GM23248 (cell line): ENCODE measurements at regions not wholly inside any gene's neighbourhood (a gene's known extent, or its start where the extent isn't known, plus 50 kb on each side); places are given as distances from the start of the nearest gene placed in this dataset.

Experiments used
- EZH2 ChIP-seq: fragments of 200-600 bp; sonication (generic); IDR thresholded peaks from 2 replicates; pipeline ENCODE4 v1.6.1; 2018; ENCODE audit warnings: antibody characterized with exemption, mild to moderate bottlenecking; ENCODE audit not compliant: insufficient read depth, poor library complexity, severe bottlenecking
- EZH2phosphoT487 ChIP-seq: fragments of 200-600 bp; sonication (generic); IDR thresholded peaks from 2 replicates; pipeline ENCODE4 v1.6.1; 2018; ENCODE audit warnings: antibody characterized with exemption, moderate library complexity, mild to moderate bottlenecking, low read depth; ENCODE audit not compliant: insufficient read depth

DNA sequence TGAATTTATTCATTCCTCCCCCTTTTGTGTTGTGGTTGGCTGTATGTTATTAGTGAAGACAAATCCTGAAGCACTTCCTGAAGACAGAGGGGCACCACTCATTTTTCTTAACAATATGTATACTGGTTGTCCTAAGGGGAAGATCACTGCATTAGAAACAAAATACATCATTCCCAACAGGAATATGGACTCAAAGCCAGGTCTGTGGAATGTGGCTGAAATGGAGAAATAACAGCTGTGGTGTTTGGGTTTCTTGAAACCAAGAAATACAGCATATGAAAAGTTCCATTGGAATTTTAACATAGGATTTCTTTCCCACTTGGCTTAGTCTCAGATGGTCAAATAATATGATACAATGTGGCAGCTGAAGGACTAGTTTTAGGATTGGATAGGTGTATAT lies 267.6 kb downstream of the KCNE4 start:
- TF ChIP-seq EZH2, result no peak
- no peak for TF ChIP-seq EZH2phosphoT487
